HG02840 (cell line): ENCODE measurements at regions not wholly inside any gene's neighbourhood (a gene's known extent, or its start where the extent isn't known, plus 50 kb on each side); places are given as distances from the start of the nearest gene placed in this dataset.
"Not testable (repeated sequence)": the region's sequence is repeated elsewhere in the genome, so short reads cannot be mapped to it uniquely, and the experiment has no call there.

Source experiments
- ATAC-seq: cut with Tn5 transposase; IDR thresholded peaks from one replicate; pipeline ENCODE4 v1.9.1; 2021; ENCODE audit warnings: mild to moderate bottlenecking, moderate library complexity, moderate number of reproducible peaks; ENCODE audit not compliant: unreplicated experiment, low FRiP score

GRCh38 chr12:68422159-68422558 is 90.0 kb upstream of the MDM1 start:
- ATAC-seq: no peak

- ATAC-seq: no peak
Observed at GRCh38 chr12:68422956-68423574, 90.9 kb upstream of the MDM1 start.

- ATAC-seq: no peak
Observed at GRCh38 chr12:68425998-68426397, 93.8 kb upstream of the MDM1 start.

- ATAC-seq: no peak
Observed at GRCh38 chr12:68428211-68428610, 96.0 kb upstream of the MDM1 start.

- ATAC-seq: no peak
Observed at GRCh38 chr12:68428724-68429501, 96.8 kb upstream of the MDM1 start.

- no peak for ATAC-seq
Observed at GRCh38 chr12:68429696-68430095, 97.5 kb upstream of the MDM1 start.

- ATAC-seq: no peak
Observed at GRCh38 chr12:68431786-68432185, 99.6 kb upstream of the MDM1 start.

GRCh38 chr12:68432622-68433021 is 100.5 kb upstream of the MDM1 start:
- ATAC-seq: no peak

- no peak for ATAC-seq
Observed at GRCh38 chr12:68434391-68435298, 102.5 kb upstream of the MDM1 start.

- no peak for ATAC-seq
Observed at GRCh38 chr12:68435299-68435637, 103.1 kb upstream of the MDM1 start.

GRCh38 chr12:68435816-68436215 is 103.7 kb upstream of the MDM1 start:
- no peak for ATAC-seq

- no peak for ATAC-seq
Observed at GRCh38 chr12:68438601-68439000, 106.4 kb upstream of the MDM1 start.

GRCh38 chr12:68439368-68440045 is 107.3 kb upstream of the MDM1 start:
- no peak for ATAC-seq

- no peak for ATAC-seq
Observed at GRCh38 chr12:68440068-68440581, 108.0 kb upstream of the MDM1 start.

GRCh38 chr12:68441167-68441566 is 109.0 kb upstream of the MDM1 start:
- no peak for ATAC-seq

- ATAC-seq: not testable (repeated sequence)
Observed at GRCh38 chr12:68442353-68442972, 110.3 kb upstream of the MDM1 start.

- ATAC-seq: not testable (repeated sequence)
Observed at GRCh38 chr12:68443695-68444094, 111.5 kb upstream of the MDM1 start.

GRCh38 chr12:68445824-68446223 is 113.7 kb upstream of the MDM1 start:
- ATAC-seq: no peak

GRCh38 chr12:68446384-68446783 is 114.2 kb upstream of the MDM1 start:
- ATAC-seq: no peak
